GM21717 (cell line): ENCODE measurements at regions not wholly inside any gene's neighbourhood (a gene's known extent, or its start where the extent isn't known, plus 50 kb on each side); places are given as distances from the start of the nearest gene placed in this dataset.

Experiments used
- ATAC-seq: cut with Tn5 transposase; IDR thresholded peaks from one replicate; pipeline ENCODE4 v1.9.1; 2021; ENCODE audit warnings: mild to moderate bottlenecking, moderate library complexity; ENCODE audit not compliant: unreplicated experiment

- no peak for ATAC-seq
These were observed 254.0 kb upstream of the PPP2R2D start for GRCh38 chr10:131646551-131647525.

DNA sequence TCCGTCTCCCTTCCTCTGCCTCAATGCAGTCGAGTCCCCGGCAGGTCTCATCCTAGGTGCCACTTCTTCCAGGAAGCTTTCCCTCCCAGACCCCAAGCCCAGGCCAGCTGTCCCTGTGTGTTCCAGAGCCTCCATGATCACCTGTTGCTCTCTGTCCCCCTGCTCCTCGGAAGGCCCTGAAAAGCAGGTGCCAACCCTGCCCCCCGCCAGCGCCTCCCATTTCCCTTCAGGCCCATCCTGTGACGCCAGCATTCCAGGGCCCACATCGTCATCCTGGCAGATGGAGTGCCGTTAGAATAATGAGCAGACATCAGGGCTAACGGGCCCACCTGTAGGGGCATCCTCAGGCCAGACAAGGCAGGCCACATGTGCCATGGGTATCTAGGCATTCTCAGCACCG, 253.0 kb upstream of the PPP2R2D start:
- no peak for ATAC-seq

- no peak for ATAC-seq
These were observed 252.3 kb upstream of the PPP2R2D start for GRCh38 chr10:131648386-131649020.

DNA sequence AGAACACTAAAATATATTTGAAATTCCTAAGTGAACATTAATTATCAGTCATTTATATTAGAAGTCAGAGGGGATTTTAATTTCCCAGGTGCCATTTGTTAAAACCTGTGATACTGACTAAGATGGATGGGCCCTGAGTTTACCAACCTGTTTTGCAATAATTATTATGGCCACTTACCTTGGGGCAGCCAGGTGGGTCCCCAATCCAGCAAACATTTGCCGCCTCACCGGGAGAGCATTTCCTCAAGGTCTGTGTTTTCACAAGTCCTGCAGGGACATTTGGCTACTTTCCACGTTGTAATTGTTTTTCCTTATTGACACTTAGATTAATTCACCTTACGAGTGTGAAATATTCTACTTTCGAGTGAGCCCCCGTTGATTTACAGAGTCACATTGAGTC, 251.2 kb upstream of the PPP2R2D start:
- ATAC-seq, result no peak

GRCh38 chr10:131650169-131650705, 250.6 kb upstream of the PPP2R2D start:
- ATAC-seq, result no peak

GRCh38 chr10:131650771-131651673, 249.8 kb upstream of the PPP2R2D start:
- no peak for ATAC-seq

DNA sequence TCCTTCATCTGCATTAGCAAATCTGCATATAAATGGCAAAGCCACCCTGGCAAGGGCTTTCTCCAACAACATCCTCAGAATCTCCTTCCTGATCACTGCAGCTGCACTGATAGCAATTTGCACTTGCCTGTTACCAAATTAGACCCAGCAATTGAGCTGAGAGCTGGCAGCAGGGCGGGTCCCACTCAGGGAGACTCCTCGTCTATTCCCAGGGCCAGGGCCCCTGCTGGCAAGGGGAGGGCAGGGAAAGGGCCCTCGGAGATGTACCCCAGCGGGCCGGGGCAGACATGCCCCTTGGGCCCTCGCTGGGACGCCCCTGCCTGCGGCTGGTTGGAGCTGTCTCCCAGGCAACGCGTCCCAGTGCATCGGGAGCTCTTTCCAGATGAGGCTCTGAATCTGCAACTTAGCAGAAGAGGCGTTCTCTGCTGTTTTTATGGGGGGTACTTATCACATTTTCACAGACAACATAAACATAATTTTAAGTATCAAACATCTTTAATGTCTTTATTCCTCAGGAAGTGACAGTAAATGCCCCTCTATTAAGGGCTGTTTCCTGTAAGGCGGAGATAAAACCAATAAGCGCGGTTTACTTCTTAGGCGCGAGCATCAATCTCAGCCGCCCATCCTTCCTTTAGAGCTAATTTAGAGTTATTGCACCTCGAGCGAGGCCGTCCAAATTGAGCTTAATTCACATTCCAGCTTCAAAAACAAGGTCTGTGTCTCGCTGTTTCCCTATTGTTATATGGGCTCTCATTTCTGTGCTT, 249.0 kb upstream of the PPP2R2D start:
- no peak for ATAC-seq

GRCh38 chr10:131652438-131653139, 248.2 kb upstream of the PPP2R2D start:
- no peak for ATAC-seq

DNA sequence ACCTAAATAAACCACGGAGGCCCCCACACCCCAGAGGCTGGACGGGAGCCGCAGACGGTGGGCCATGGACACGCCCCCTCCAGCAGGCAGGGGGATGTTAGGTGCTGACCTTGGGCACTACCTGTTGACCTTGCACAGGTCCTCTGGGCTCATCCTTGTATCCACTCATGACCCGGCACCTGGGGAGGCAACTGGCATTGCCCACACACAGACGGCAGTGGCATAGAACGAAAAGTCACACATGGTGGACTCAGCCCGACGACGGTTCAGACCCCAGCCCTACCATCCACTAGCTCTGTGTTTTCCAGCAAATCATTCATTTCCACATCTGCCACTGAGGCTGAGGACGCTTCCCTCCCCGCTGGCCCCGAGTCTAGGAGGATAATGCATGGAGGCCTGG, 247.7 kb upstream of the PPP2R2D start:
- no peak for ATAC-seq

- no peak for ATAC-seq
These were observed 247.0 kb upstream of the PPP2R2D start for GRCh38 chr10:131653554-131654470.

DNA sequence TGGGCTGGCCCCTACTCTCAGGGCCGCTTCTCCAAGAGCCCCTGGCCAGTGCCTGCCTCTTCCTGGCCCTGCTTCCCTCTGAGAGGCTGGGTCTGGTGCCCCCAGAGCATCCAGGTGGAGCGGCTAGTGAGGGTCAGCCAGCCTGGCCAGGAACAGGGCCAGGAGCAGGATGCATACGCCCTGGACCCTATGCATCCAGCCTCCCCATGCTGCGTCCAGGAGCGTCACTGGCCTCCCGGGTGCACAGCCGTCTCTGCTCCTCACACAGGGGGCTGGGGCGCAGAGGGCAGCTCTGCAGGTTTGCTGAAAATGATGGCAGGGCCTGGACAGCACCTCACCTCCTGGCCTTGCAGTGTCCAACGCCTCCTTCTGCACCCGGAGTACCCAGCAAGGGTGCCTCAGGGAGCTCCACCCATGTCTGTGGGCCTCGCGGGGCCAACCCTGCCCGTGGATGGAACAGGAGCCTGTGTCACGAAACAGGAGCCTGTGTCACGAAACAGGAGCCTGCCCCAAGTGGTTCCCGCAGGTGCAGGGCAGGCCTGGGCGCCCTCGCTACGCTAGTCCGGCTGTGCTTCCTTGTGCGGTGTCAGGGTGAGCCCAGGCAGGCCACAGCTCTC, 246.2 kb upstream of the PPP2R2D start:
- ATAC-seq, result no peak

GRCh38 chr10:131655101-131655849, 245.5 kb upstream of the PPP2R2D start:
- ATAC-seq, result no peak

- no peak for ATAC-seq
These were observed 244.8 kb upstream of the PPP2R2D start for GRCh38 chr10:131656009-131656408.

GRCh38 chr10:131656431-131656841, 244.4 kb upstream of the PPP2R2D start:
- no peak for ATAC-seq

DNA sequence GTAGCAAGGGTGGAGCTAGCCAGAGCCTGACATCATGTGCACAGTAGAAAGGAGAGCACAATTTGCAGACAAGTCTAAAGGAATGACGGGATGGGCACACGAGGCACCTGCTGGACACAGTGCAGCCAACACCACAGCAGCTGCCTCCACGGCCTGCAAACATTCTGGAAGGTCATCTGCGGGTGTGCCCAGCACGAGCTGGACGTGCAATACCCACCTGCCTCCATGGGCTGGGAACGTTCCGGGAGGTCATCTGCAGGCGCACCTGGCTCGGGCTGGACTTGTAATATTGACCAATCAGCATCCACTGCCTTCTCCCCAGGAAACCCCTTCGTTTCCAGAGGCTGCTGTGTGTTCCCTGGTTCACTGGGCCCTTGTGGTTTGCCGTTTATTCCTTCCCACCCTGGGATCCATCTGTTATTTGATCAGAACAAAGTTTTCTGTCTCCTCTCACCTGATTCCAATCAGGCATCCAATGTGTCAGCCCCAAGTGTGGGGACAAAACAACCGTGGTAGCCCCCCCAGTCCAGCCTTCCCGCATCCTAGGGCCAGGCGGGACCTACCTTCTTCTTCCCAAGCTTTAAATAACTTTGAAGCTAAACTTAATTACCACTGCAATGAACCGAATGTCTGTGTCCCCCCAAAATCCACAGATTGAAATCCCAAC, 243.4 kb upstream of the PPP2R2D start:
- no peak for ATAC-seq

GRCh38 chr10:131657985-131658330, 242.8 kb upstream of the PPP2R2D start:
- ATAC-seq, result no peak
